ENCODE measurements at regions not wholly inside any gene's neighbourhood (a gene's known extent, or its start where the extent isn't known, plus 50 kb on each side); places are given as distances from the start of the nearest gene placed in this dataset.

- TF ChIP-seq YY1 (IDR thresholded peaks at IDR 0.05; ENCODE audit: insufficient read depth, insufficient read length) (no peak), ZNF274 (IDR thresholded peaks at IDR 0.05; ENCODE audit: low read depth, low read length) (no peak)
These were observed 107.8 kb upstream of the FOLH1 start for GRCh38 chr11:49316180-49316579.
